ENCODE measurements at regions not wholly inside any gene's neighbourhood (a gene's known extent, or its start where the extent isn't known, plus 50 kb on each side); places are given as distances from the start of the nearest gene placed in this dataset.

DNA sequence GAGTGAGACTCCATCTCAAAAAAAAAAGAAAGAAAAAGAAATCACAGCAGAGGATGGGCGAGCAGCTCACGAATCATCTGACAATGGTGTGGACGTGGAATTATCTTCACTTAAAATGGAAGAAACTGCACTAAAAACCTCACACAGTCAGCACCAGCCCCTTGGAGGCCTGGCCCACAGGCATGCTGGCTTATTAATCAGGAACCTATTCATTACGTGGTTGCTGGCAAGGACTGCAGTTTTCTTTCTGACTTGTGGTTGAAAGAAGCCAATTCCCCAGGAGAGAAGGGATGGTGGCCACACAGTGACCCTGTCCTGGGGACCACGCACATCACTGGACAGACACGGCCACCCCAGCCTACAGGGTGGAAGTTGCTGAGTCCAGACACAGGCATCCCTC is 401.1 kb downstream of the CTTN start:
- no peaks in the 10 kb centered on the region for H3K36me3 Mint-ChIP-seq
- H3K27me3 Mint-ChIP-seq, result peaks cover 13% of the 10 kb centered on the region
- no peak overlapping the region for H3K27ac Mint-ChIP-seq
- no peaks in the 10 kb centered on the region for H3K4me1 Mint-ChIP-seq
- H3K4me3 Mint-ChIP-seq, result no peak overlapping the region
- ATAC-seq, result no peak
- H3K9me3 Mint-ChIP-seq, result peaks cover 23% of the 10 kb centered on the region

DNA sequence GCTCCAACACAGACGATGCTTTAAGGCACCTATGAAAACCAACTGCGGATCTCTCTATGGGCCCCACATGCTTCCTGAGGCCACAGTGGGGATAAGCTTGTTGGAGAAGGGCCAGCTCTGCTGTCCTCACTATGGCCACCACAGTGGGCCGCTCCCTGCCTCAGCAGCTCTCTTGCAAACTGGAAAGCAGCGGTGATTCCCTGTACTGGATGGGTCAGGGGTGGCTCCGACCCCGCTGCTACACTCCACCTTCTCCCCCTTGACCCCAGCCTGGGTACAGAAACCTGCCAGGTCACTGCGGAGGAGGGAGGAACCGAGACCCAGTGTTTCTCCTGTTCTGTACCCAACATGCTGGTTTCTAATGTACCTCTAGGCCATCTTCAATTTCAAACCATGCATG is 403.9 kb downstream of the CTTN start:
- Mint-ChIP-seq H3K4me1 (no peaks in the 10 kb centered on the region), H3K27me3 (peaks cover 29% of the 10 kb centered on the region), H3K36me3 (no peaks in the 10 kb centered on the region), H3K4me3 (no peak overlapping the region), H3K9me3 (peaks cover 12% of the 10 kb centered on the region), H3K27ac (no peak overlapping the region)
- no peak for ATAC-seq

DNA sequence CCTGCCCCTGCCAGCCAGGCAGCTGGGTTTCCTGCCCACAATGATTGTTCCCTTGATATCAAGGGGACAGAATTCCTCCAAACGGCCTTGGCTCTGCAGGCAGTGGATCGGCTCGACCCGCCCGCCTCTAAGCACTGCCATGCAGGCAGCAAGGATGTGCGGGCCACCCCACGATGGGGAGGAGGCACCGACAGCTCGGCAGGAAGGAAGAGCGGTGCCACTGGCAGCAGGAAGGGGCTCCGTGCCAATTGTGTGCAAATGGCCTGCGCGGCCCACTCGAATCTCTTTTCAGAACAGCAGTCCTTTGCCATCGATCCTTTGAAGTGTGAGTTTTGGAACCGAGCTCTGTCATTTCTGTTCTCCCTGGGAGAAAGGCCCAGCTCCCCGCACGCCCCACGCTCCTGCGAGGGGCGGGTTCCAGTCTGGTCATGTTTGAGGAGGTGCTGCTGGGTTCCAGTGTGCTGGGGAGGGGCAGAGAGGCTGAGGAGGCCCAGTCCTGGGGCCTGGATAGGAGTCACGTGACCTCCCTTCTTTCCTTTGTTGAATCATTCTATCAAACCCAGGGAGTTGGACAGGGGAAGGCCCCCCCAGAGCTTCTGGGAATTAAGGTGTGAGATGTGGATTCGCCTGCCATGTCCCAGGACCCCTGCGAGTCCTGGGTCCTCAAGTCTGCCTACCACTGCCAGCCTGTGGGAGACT is 406.0 kb downstream of the CTTN start:
- Mint-ChIP-seq H3K27me3 (peaks cover 29% of the 10 kb centered on the region), H3K4me3 (no peak overlapping the region), H3K36me3 (no peaks in the 10 kb centered on the region)

DNA sequence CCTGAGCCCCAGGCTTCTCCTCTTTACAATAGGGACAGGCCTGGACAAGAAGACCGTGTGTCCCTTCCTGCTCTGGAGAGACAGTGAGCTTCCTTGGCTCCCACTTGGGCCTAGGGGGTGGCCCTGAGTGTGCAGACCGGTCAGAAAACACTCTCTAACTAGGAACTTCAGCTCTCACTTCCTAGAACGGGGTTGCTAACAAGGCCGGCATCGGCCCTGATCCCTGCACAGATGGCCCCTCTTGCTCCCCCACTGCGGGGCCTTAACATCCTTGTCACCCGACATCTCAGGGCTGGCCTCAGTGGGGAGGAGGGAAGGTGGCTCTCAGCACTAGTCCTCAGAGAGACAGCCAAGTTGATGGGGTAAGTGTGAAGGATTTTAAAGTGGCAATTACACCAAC is 406.9 kb downstream of the CTTN start:
- peaks cover 29% of the 10 kb centered on the region for H3K27me3 Mint-ChIP-seq
- peaks cover 5% of the 10 kb centered on the region for H3K9me3 Mint-ChIP-seq
- ATAC-seq, result no peak
- no peaks in the 10 kb centered on the region for H3K36me3 Mint-ChIP-seq
- H3K4me1 Mint-ChIP-seq, result no peaks in the 10 kb centered on the region
- H3K4me3 Mint-ChIP-seq, result no peak overlapping the region
- no peak overlapping the region for H3K27ac Mint-ChIP-seq

More for the DNA sequence above, 406.0 kb downstream of the CTTN start:
- no peak for ATAC-seq
- H3K4me1 Mint-ChIP-seq, result no peaks in the 10 kb centered on the region
- peaks cover 5% of the 10 kb centered on the region for H3K9me3 Mint-ChIP-seq
- H3K27ac Mint-ChIP-seq, result no peak overlapping the region

DNA sequence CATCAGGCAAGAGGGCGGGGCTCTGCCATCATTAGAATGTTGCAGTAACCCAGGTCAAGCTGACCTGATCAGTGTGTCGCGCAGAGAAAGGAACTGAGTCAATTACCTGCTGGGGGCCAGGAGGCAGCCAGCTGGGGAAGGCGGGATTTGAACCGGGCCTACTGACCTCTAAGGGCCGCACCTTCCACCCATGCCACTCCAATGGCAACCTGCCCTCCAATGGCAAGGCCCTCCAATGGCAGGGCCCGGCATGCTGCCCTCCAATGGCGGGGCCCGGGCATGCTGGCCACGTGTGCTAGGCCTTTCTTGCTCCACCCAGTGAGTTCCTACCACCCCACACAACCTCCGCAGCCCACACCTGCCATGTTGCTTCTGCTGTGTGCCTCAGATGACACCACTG is 407.6 kb downstream of the CTTN start:
- Mint-ChIP-seq H3K27me3 (peaks cover 29% of the 10 kb centered on the region), H3K4me3 (no peak overlapping the region), H3K27ac (no peak overlapping the region), H3K9me3 (peaks cover 5% of the 10 kb centered on the region), H3K4me1 (no peaks in the 10 kb centered on the region), H3K36me3 (no peaks in the 10 kb centered on the region)
- no peak for ATAC-seq

DNA sequence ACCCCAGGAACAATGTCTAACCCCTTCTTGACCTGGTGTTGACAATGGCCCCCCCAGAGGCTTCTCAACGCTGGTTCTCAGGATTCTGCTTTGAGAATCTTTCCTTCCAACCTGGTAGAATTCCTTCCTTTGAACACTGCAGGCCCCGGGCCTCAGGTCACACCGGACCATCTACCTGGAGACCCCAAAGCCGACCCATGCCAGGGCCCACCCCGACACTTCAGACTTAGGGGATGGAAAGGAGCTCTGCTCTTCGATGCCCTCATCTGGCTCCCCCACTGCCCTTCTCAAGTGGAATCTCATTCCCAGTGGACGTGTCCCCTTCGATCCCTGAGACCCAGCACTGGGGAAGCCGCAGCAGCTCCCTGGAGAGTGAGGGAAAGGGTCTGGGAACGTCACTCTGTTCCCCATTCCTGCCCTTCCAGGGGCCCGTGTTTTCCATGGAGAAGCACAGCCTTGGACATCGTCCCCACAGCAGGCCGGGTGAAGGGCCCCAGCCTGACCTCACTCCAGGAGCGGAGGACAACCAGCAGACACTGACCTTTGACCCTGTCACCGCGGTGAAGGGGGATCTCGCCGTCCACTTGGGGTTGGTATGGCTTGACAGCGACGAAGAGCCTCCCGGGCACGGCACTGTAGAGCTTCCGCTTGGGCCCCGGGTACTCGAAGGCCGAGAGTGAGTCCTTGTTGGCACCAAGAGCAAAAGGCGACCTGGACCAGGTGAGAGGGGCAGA is 408.3 kb downstream of the CTTN start:
- Mint-ChIP-seq H3K36me3 (no peaks in the 10 kb centered on the region), H3K4me3 (no peak overlapping the region), H3K4me1 (no peaks in the 10 kb centered on the region), H3K27ac (no peak overlapping the region), H3K9me3 (peaks cover 8% of the 10 kb centered on the region), H3K27me3 (peaks cover 35% of the 10 kb centered on the region)
- ATAC-seq, result no peak

DNA sequence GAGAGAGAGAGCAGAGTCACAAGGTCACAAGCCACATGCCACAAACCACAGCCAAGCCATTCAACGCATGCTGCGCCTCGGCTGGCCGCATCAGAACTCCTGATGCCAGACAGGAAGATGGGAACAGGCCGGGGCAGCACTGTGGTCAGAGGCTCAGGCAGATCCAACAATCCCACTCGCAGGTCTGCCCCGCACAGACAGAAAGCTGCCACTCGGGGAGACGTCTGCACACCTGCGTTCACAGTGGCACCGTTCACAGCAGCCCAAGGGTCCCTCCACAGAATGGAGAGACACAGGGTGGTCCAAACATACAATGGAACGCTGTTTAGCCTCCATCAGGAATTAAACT is 408.8 kb downstream of the CTTN start:
- H3K9me3 Mint-ChIP-seq, result peaks cover 9% of the 10 kb centered on the region
- no peaks in the 10 kb centered on the region for H3K4me1 Mint-ChIP-seq
- no peak overlapping the region for H3K4me3 Mint-ChIP-seq
- ATAC-seq, result no peak
- H3K36me3 Mint-ChIP-seq, result no peaks in the 10 kb centered on the region
- H3K27me3 Mint-ChIP-seq, result peaks cover 38% of the 10 kb centered on the region
- no peak overlapping the region for H3K27ac Mint-ChIP-seq

DNA sequence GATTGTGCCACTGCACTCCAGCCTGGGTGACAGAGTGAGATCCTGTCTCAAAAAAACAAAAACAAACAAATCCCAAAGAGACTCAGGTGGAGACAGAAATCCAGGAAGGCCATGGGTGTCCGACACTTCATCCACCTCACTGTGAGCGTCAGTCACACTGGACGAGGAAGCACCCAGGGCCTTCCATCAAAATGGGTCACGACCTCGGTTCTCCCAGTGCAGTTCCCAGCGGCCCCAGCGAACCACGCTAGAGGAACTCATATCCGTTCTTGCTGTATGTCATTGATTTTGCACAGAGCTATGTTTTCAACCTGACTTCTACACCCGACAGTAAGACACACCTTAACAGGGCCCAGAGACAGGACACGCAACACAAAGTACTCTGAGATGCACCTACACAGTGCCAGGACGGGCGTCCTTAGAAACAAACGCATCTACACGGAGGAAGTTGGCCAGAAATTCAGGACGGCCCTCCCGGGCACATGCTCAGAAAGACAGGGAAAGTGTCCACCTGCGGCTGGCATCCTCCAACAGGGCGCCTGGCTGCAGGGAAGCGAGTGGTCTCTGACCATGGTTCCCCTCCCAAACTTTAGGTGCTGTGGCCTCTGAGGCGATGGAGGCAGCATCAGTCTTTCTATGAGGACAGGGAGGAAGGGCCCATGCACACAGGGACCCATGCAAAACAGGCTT is 410.5 kb downstream of the CTTN start:
- Mint-ChIP-seq H3K4me3 (no peak overlapping the region), H3K4me1 (no peaks in the 10 kb centered on the region), H3K27me3 (peaks cover 30% of the 10 kb centered on the region), H3K9me3 (peaks cover 4% of the 10 kb centered on the region), H3K36me3 (no peaks in the 10 kb centered on the region), H3K27ac (no peak overlapping the region)
- no peak for ATAC-seq

DNA sequence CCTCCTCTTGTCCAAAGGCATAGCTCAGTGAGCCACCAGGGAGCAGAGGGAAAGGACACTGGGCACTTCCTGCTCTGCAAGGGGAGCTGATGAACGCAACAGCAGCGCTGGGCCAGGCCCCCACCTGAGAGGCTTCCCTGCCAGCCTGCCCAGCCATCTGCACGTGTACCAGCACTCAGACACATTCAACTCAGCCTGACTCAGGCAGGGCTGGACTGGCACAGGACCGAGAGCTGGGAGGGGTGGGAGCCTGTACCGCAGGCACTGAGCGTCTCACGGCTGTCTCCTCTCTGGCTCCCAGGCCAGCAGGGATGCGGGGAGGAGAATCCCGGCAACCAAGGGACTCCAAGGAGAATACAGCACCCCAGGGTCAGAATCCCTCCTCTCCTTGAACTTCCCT is 411.8 kb downstream of the CTTN start:
- Mint-ChIP-seq H3K4me1 (no peaks in the 10 kb centered on the region), H3K36me3 (no peaks in the 10 kb centered on the region), H3K27ac (no peak overlapping the region), H3K9me3 (peaks cover 4% of the 10 kb centered on the region), H3K27me3 (peaks cover 20% of the 10 kb centered on the region), H3K4me3 (no peak overlapping the region)
- ATAC-seq, result no peak

DNA sequence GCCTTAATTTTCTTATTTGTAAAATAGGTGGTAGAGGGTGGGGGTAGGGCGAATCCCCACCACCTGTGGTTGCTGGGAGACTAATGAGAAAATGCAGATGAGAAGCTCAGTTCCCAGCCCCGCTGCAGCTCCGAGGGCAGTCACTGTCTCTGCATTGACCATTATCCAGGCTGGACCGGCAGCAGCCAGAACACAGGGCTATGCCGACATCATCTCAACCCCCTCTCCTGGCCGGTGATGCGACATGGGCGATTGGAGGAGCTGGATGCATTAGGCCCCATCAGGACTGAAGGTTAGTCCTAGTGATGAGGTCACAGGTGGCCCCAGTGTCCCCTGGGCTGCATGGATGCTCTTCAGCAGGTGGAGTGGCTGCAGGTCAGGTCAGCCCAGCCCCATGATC is 412.4 kb downstream of the CTTN start:
- ATAC-seq, result no peak
- H3K27me3 Mint-ChIP-seq, result peaks cover 20% of the 10 kb centered on the region
- H3K27ac Mint-ChIP-seq, result no peak overlapping the region
- peaks cover 4% of the 10 kb centered on the region for H3K9me3 Mint-ChIP-seq
- H3K4me1 Mint-ChIP-seq, result no peaks in the 10 kb centered on the region
- H3K4me3 Mint-ChIP-seq, result no peak overlapping the region
- no peaks in the 10 kb centered on the region for H3K36me3 Mint-ChIP-seq

DNA sequence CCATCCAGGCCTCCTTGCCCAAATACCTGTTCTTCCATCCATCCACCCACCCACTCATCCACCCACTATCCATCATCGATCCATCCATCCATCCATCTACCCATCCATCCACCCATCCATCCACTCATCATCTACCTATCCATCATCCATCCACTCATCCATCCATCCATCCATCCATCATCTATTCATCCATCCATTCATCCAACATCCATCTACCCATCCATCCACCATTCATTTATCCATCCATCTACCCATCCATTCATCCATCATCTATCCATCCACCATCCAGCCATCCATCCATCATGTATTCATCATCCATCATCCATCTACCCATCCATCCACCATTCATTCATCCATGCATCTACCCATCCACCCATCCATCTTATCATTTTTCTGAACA is 413.2 kb downstream of the CTTN start:
- H3K27ac Mint-ChIP-seq, result no peak overlapping the region
- peaks cover 4% of the 10 kb centered on the region for H3K9me3 Mint-ChIP-seq
- H3K27me3 Mint-ChIP-seq, result peaks cover 16% of the 10 kb centered on the region
- no peaks in the 10 kb centered on the region for H3K4me1 Mint-ChIP-seq
- ATAC-seq, result no peak
- no peaks in the 10 kb centered on the region for H3K36me3 Mint-ChIP-seq
- no peak overlapping the region for H3K4me3 Mint-ChIP-seq

DNA sequence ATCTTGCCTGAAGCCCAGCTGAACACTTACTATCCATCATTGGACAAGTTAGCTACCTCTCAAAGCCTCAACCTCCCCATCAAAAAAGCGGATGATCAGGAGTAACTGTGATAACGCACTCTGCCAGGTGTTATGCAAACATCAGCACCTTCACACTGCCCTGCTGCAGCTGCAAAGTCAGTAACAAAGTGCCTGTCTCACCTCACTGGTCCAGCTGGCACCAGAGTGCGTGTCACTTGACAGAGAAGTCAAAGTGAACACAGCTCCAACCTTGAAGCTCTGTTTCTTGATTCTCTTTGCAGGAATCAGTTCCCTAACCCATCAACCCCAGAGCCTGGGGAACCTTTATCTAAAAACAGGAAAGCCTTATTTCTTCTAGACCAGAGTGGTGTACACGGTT is 413.6 kb downstream of the CTTN start:
- Mint-ChIP-seq H3K9me3 (peaks cover 4% of the 10 kb centered on the region), H3K4me3 (no peak overlapping the region), H3K27ac (no peak overlapping the region), H3K4me1 (no peaks in the 10 kb centered on the region), H3K36me3 (no peaks in the 10 kb centered on the region), H3K27me3 (peaks cover 11% of the 10 kb centered on the region)
- ATAC-seq, result no peak

DNA sequence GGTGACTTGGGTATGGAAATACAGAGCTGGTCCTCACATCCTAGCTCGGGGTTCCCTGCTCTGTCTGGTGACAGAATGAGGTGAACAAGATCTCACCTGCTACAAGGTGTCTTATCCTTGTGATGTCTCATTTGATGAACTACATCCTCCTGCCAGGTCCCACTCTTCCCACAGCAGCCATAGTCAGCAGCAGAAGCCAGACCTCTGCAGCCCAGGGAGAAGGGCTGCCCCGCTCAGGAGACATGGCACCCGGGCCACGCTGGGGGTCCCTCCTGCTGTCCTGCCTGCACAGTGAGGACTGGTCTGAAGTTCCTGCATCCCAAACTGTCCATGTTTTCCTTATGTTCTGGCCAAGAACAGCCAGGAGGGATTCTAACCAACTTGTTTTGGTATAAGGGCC is 414.1 kb downstream of the CTTN start:
- Mint-ChIP-seq H3K4me3 (no peak overlapping the region), H3K4me1 (no peaks in the 10 kb centered on the region), H3K36me3 (no peaks in the 10 kb centered on the region), H3K27ac (no peak overlapping the region), H3K9me3 (peaks cover 4% of the 10 kb centered on the region), H3K27me3 (peaks cover 9% of the 10 kb centered on the region)
- no peak for ATAC-seq

DNA sequence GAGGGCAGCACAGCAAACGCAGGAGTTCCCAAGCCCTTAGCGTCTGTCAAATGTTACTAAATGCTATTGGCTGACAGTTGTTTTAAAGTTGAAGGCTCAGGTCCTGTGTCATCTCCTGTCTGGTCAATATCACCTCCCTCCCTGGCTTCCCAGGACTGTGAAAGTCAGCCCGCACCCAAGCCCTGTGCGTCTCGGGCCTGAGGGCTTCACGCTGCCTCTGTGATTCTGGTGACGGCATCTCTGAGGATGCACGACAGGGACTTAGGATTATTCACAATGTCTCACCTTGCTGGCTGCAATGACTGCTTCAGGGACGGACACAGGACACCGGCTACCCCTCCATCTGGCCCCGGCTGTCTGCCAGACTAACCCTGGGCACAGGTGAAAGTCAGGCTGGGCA is 415.3 kb downstream of the CTTN start:
- Mint-ChIP-seq H3K27me3 (peaks cover 19% of the 10 kb centered on the region), H3K36me3 (no peaks in the 10 kb centered on the region), H3K9me3 (peaks cover 4% of the 10 kb centered on the region), H3K27ac (no peak overlapping the region), H3K4me1 (no peaks in the 10 kb centered on the region), H3K4me3 (no peak overlapping the region)
- no peak for ATAC-seq

DNA sequence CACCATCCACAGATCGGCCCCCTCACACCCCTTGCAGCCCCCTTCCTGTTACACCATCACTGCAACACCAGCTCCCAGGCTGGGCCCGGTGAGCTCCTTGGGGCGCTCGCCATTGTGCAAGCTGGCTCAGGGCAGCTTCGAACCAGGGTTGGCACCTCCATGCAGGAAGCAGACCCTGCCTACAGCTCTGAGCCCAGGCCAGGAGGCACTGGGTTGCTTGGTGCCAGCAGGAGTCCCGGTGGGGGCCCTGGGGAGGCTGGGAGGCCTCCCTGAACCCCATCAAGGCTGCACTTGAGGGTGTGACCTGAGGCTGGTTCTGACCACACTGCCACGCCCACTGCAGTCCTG is 417.1 kb downstream of the CTTN start:
- peaks cover 4% of the 10 kb centered on the region for H3K9me3 Mint-ChIP-seq
- H3K4me3 Mint-ChIP-seq, result no peak overlapping the region
- no peak for ATAC-seq
- no peaks in the 10 kb centered on the region for H3K36me3 Mint-ChIP-seq
- peaks cover 27% of the 10 kb centered on the region for H3K27me3 Mint-ChIP-seq
- H3K4me1 Mint-ChIP-seq, result no peaks in the 10 kb centered on the region
- no peak overlapping the region for H3K27ac Mint-ChIP-seq

DNA sequence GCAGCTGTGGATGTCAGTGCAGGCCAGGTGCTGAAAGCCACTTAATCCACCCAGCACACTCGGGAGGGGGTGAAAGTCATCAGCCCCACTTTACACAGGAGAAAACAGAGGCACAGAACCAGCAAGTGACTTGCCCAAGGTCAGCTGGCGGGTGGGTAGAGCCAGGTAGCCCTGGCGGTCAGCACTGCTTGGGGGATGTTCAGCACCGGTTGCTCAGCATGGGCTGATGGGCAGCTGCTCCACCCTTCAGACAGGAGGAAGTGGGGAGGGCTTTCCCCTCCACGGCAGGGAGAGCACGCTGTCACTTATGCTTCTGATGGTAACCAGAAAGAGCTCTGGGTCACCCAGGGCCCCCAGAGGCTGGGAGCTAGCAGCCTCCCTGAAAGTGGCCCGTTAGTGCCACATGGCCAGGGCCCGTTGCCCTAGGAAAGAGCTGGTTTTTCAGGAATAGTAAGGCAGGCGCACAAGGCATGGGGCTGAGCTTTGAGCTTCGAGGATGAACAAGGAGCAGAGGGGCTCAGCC is 417.9 kb downstream of the CTTN start:
- Mint-ChIP-seq H3K4me3 (no peak overlapping the region), H3K27me3 (peaks cover 26% of the 10 kb centered on the region), H3K9me3 (peaks cover 4% of the 10 kb centered on the region), H3K4me1 (no peaks in the 10 kb centered on the region), H3K36me3 (no peaks in the 10 kb centered on the region), H3K27ac (no peak overlapping the region)
- ATAC-seq, result no peak

Measured in stimulated activated memory B cell treated with anti-CD40 and anti-IgM and Interleukin-4, amounts not matched to agents 10 μg/mL and 1 μg/mL and 100 μg/mL, for 72 hours (primary cell).